ENCODE measurements at regions not wholly inside any gene's neighbourhood (a gene's known extent, or its start where the extent isn't known, plus 50 kb on each side); places are given as distances from the start of the nearest gene placed in this dataset.
"Not testable (repeated sequence)": the region's sequence is repeated elsewhere in the genome, so short reads cannot be mapped to it uniquely, and the experiment has no call there.

DNA sequence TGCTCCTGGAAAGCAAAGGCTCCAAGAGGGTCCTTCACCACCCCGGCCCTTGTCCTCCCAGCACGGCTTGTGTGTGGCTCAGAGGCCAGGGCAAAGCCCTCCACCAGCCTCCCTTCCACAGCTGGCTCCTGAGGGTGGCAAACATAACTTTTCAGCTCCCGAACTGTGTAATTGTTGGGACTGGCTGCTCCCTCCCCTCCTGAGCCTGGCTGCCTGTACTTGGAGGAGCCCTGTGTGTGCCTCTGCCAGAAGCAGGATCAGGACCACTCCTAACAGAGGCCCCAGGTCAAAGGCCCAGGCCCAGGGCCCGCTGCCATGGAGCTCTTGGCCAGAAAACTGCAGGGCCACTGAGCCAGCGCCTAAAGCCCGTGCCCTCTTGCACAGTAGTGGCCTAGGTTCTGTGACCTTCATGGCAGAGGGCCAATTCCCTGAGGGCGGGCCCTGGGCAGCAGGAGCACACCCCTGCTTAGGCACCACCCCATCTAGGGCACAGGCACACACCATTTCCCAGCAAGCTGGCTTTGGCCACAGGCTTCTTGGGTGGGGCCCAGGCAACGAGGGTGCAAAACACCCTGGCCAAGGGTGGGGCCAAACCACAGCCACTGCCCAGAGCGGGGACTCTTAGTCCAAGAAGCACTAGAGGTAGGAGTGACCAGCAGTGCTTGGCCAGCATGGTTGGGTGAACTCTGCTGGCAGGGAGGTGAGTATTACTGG is 201.2 kb downstream of the TBC1D2B start:
- not testable (repeated sequence) for H3K27ac Mint-ChIP-seq, H3K4me1 Mint-ChIP-seq, H3K27me3 Mint-ChIP-seq, H3K36me3 Mint-ChIP-seq, H3K4me3 Mint-ChIP-seq, H3K9me3 Mint-ChIP-seq

DNA sequence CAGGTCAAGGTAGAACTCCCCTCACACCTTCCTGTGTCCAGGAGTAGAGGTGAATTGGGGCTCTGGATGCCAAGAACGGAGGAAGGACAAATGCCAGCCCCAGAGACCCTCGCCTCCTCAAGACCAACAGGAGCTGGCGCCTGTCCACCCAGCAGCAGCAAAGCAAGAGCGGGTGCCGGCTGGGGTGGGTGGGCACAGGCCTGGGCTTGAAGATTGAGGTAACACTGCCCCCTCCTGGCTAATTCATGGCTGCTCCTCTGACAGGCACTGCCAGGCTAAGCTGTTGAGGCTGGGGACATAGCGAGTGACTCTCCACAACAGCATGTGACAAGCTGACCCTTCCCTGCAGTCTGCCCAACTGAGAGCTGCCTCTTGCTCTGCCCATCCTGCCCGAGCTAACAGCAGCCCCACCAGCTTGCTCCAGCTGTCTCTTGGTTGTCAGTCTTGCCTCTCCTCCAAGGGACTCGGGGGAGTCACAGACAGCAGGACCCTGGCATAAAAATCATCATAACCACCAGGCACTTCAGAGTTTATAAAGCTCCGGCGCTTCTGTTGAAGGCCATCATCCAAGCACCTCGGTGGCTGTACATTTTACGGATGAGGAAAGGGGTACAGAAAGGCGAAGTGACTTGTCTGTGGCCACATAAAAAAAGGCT is 202.3 kb downstream of the TBC1D2B start:
- H3K27me3 Mint-ChIP-seq = not testable (repeated sequence)

GRCh38 chr15:77874063-77874462 is 203.4 kb downstream of the TBC1D2B start:
- Mint-ChIP-seq H3K36me3 (no peaks in the 10 kb centered on the region), H3K27ac (no peak overlapping the region), H3K4me3 (no peak overlapping the region), H3K27me3 (peaks cover 1% of the 10 kb centered on the region), H3K4me1 (no peaks in the 10 kb centered on the region), H3K9me3 (no peaks in the 10 kb centered on the region)

More for the DNA sequence above, 202.3 kb downstream of the TBC1D2B start:
- not testable (repeated sequence) for H3K9me3 Mint-ChIP-seq, H3K27ac Mint-ChIP-seq, H3K4me3 Mint-ChIP-seq, H3K4me1 Mint-ChIP-seq, H3K36me3 Mint-ChIP-seq

DNA sequence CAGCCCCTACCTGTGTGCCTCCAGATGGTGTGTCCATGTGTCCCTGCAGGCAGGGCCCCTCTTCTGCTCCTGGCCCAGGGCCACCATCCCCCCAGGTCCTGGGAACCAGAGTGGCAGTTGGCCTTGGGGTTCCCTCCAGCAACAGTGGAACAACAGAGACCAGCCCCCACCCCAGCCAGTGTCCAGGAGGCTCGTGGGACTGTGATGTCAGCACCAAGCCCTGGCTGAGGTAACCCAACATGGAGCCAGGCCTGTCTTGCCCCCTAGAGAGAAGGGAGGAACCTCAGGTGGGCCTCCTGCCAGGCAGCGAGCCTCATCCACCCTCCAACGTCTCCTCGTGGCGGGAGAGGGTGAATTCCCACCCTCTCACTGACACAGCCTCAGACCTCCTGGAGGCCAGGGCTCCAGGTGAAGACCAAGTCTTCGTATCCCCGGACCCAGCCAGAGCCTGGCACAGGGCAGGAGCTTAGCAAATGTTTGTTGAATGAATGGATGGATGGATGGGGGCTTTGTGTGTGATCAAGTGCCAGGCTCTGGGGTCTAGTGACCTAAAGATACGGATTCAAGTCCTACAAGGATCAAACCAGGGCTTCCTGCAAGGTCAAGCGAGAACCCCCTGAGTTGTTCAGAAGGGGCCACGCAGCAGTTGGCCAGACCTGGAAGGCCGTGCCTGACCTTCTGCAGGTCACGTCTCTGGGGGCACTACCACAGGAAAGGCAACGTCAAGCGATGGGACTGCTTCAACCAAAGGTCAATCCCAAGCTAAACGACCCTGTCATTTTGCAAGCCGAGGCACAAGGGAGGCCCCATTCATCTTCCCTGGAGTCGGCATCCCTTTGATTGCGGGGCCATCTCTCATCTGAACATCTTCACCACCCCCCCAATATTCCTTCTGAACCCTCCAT is 204.7 kb downstream of the TBC1D2B start:
- H3K36me3 Mint-ChIP-seq, H3K27me3 Mint-ChIP-seq, H3K4me3 Mint-ChIP-seq, H3K27ac Mint-ChIP-seq, H3K4me1 Mint-ChIP-seq, H3K9me3 Mint-ChIP-seq: not testable (repeated sequence)

GRCh38 chr15:77871852-77872371 is 205.6 kb downstream of the TBC1D2B start:
- H3K4me1 Mint-ChIP-seq = no peaks in the 10 kb centered on the region
- peaks cover 1% of the 10 kb centered on the region for H3K27me3 Mint-ChIP-seq
- H3K36me3 Mint-ChIP-seq = no peaks in the 10 kb centered on the region
- H3K4me3 Mint-ChIP-seq = no peak overlapping the region
- H3K9me3 Mint-ChIP-seq = no peaks in the 10 kb centered on the region
- no peak overlapping the region for H3K27ac Mint-ChIP-seq

DNA sequence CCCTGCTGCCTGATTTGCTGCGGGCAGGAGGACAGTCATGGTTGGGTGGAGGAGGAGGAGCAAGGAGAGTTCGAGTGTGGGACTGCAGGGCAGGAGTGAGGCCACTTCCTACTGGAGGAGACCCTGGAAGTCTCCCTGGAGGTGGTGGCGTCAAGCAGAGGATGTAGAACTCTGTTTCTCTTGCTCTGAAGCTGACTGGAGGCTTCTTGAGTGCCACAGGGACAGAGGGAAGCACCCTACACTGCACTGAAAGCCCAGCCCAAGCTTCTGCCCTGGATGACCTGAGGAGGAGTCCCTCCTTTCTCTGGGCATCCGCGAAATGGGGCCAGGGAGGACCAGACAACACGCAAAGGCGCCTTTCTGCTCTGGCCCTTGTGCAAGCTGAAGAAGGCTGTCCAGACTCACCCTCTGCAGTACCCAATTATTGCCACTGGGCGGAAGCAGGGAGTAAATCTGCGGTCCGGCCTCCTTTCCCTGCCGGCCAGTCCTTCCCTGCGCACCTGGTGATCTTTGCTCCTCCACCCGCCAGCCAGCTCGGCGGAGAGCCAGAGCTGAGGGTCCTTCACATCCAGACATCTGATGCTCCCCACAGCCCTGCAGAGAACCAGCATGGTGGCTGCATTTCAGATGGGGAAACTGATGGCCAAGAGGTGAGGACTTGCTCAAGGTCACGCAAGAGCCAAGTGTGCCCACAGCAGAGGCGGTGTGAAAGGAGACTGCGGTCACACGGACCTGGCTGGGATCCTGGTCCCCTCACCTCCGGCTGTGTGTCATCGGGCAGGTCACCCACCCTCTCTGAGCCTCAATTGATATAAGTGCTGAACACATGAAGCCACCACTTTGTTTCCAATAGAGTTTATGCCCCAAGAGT is 207.1 kb downstream of the TBC1D2B start:
- no peaks in the 10 kb centered on the region for H3K36me3 Mint-ChIP-seq
- no peaks in the 10 kb centered on the region for H3K4me1 Mint-ChIP-seq
- H3K27ac Mint-ChIP-seq = no peak overlapping the region
- no peaks in the 10 kb centered on the region for H3K9me3 Mint-ChIP-seq
- no peak overlapping the region for H3K4me3 Mint-ChIP-seq
- peaks cover 1% of the 10 kb centered on the region for H3K27me3 Mint-ChIP-seq

GRCh38 chr15:77869021-77869895 is 208.3 kb downstream of the TBC1D2B start:
- Mint-ChIP-seq H3K4me3 (no peak overlapping the region), H3K27ac (no peak overlapping the region), H3K27me3 (peaks cover 1% of the 10 kb centered on the region), H3K9me3 (no peaks in the 10 kb centered on the region), H3K36me3 (no peaks in the 10 kb centered on the region), H3K4me1 (no peaks in the 10 kb centered on the region)

GRCh38 chr15:77868048-77868629 is 209.4 kb downstream of the TBC1D2B start:
- not testable (repeated sequence) for H3K27ac Mint-ChIP-seq, H3K4me3 Mint-ChIP-seq, H3K36me3 Mint-ChIP-seq, H3K27me3 Mint-ChIP-seq, H3K4me1 Mint-ChIP-seq, H3K9me3 Mint-ChIP-seq

DNA sequence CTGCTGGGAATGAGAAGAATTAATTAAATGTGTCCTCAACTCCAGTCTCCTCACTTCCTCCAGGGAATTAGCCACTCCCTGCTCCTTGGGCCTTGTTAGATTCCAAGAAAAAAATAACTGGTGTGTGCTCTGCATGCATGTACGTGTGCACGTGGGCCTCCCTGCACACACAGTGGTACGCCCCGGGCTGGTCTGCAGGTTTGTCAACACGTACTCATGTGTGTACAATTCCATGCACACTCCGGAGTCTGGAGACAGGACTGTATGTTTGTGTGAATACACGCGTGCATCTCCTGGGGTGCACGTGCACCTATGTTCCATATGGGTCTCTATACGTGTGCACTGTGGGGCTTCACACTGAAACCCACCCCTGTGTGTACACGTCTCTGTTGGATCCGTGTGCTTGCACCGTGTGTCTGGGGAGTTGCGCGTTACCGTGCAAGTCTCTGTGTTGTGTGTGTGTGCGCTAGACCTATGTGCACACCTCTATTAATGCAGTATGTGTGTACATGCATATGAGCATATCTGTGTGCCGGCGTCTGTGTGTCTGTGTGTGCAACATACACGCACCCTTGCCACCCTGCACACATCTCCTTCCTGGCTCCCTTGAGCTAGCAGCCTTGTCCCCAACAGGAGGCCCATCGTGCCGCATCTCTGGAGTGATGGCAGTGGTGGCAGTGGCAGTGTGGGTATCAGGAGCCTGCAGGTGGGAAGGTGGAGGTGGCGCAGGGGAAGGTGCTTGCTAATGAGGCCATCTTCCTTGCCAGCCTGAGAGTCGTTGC is 210.1 kb downstream of the TBC1D2B start:
- H3K27ac Mint-ChIP-seq = no peak overlapping the region
- no peaks in the 10 kb centered on the region for H3K36me3 Mint-ChIP-seq
- no peaks in the 10 kb centered on the region for H3K4me1 Mint-ChIP-seq
- no peak overlapping the region for H3K4me3 Mint-ChIP-seq
- H3K9me3 Mint-ChIP-seq = no peaks in the 10 kb centered on the region
- H3K27me3 Mint-ChIP-seq = peaks cover 1% of the 10 kb centered on the region

GRCh38 chr15:77866596-77867125 is 210.8 kb downstream of the TBC1D2B start:
- H3K27me3 Mint-ChIP-seq = peaks cover 1% of the 10 kb centered on the region
- H3K36me3 Mint-ChIP-seq = no peaks in the 10 kb centered on the region
- H3K27ac Mint-ChIP-seq = no peak overlapping the region
- no peaks in the 10 kb centered on the region for H3K4me1 Mint-ChIP-seq
- no peak overlapping the region for H3K4me3 Mint-ChIP-seq
- no peaks in the 10 kb centered on the region for H3K9me3 Mint-ChIP-seq

GRCh38 chr15:77866186-77866585 is 211.3 kb downstream of the TBC1D2B start:
- Mint-ChIP-seq H3K4me3 (no peak overlapping the region), H3K27me3 (no peaks in the 10 kb centered on the region), H3K27ac (no peak overlapping the region), H3K36me3 (no peaks in the 10 kb centered on the region), H3K4me1 (no peaks in the 10 kb centered on the region), H3K9me3 (no peaks in the 10 kb centered on the region)

GRCh38 chr15:77865701-77866100 is 211.8 kb downstream of the TBC1D2B start:
- Mint-ChIP-seq H3K4me3 (no peak overlapping the region), H3K4me1 (no peaks in the 10 kb centered on the region), H3K36me3 (no peaks in the 10 kb centered on the region), H3K9me3 (no peaks in the 10 kb centered on the region), H3K27me3 (no peaks in the 10 kb centered on the region), H3K27ac (no peak overlapping the region)

GRCh38 chr15:77865106-77865610 is 212.4 kb downstream of the TBC1D2B start:
- Mint-ChIP-seq H3K27me3 (no peaks in the 10 kb centered on the region), H3K9me3 (no peaks in the 10 kb centered on the region), H3K4me1 (no peaks in the 10 kb centered on the region), H3K36me3 (no peaks in the 10 kb centered on the region), H3K4me3 (no peak overlapping the region), H3K27ac (no peak overlapping the region)
